ENCODE measurements at regions not wholly inside any gene's neighbourhood (a gene's known extent, or its start where the extent isn't known, plus 50 kb on each side); places are given as distances from the start of the nearest gene placed in this dataset.

DNA sequence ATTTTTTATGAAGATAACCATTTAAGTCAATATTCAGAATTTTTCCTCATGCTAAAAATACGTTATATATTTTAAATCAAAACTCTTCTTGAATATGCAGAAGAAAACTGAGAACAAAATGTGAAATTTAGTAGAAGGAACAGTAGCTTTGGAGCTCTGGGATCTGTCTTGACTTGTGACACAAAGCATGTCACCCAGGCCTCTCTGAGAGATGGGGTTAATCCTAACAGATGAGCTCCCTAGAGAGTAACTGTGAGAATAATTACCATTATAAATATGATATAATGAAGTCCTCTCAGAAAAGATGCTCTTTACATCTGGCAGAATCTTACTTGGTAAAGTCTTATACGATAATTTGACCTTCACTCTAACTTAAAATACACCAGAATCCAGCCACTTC lies 272.0 kb downstream of the PTPRC start:
- Histone ChIP-seq H3K36me3 (no peaks in the 10 kb centered on the region), H3K27me3 (no peaks in the 10 kb centered on the region), H3K9me3 (no peaks in the 10 kb centered on the region), H3K4me3 (no peak overlapping the region), H3K27ac (no peak overlapping the region), H3K4me1 (no peaks in the 10 kb centered on the region)
- TF ChIP-seq CTCF (IDR thresholded peaks at IDR 0.05): no peak
- intact Hi-C loops (cut with DNase I): no loop called here
- no peak for DNase-seq (ENCODE audit: low spot score in 2 of 2)

DNA sequence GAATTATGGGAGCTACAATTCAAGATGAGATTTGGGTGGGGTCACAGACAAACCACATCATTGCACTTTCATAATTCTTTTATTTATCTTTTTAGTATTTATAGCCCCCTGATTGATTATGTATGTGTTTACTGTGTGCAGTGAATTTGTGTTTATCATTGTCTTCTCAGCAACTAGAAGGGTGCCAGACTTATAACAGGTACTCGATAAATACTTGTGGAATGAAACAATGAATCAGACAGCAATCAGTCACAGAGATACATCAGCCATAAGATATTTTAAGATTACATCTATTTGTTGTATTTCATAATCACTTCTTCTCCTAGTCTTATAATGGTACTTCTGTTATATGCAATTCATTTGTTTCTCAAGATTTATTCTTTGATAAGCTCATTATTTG lies 273.2 kb downstream of the PTPRC start:
- no peaks in the 10 kb centered on the region for H3K9me3 ChIP-seq
- H3K27me3 ChIP-seq: no peaks in the 10 kb centered on the region
- H3K27ac ChIP-seq: no peak overlapping the region
- H3K4me1 ChIP-seq: no peaks in the 10 kb centered on the region
- TF ChIP-seq CTCF (IDR thresholded peaks at IDR 0.05): no peak
- intact Hi-C loops (cut with DNase I): no loop called here
- H3K36me3 ChIP-seq: no peaks in the 10 kb centered on the region
- H3K4me3 ChIP-seq: no peak overlapping the region
- no peak for DNase-seq (ENCODE audit: low spot score in 2 of 2)

- intact Hi-C loops (cut with DNase I): no loop called here
- TF ChIP-seq CTCF (IDR thresholded peaks at IDR 0.05): no peak
Measured at GRCh38 chr1:198913667-198914066, 274.8 kb downstream of the PTPRC start.

DNA sequence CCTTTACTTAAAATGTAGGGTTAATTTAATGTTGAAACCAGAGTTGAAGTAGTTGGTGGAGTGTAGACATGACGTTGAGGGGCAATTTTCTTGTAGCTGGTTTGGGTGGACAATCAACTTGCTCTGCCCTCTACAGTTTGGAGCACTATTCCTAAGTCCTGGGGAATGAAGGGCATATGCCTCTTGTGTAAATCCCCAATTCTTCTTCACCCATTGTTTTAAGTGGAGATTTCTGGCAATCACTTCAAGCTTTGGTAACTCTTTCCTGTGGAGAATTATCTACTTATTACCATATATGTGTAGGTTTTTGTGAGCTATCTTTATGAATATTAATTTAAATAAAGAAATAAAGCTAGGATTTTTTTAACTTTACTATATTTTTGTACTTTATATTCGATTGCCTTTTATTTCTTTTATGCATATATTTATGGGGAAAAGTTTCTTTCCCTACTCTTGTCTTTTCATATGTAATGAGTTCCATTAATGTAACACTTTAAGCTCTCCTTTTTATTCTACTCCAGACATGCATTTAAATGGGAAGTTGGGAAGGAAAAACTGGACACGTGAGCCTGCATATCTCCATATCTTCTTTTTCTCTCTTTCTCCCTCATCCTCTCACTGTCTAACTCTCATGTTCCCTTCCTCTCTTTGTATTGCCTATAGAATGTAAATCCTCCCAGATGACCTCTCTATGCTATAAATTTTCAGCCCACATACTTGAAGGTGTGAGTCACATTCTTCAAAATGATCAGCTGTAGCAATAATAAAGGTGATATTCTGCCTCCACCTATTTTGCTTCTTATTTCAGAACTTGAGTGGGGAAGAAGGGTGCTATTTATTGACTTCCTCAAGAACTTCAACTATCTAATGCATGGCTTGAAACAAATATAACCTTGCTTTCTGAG lies 276.7 kb downstream of the PTPRC start:
- Histone ChIP-seq H3K27ac (no peak overlapping the region), H3K4me3 (no peak overlapping the region), H3K27me3 (no peaks in the 10 kb centered on the region), H3K36me3 (no peaks in the 10 kb centered on the region), H3K9me3 (no peaks in the 10 kb centered on the region), H3K4me1 (no peaks in the 10 kb centered on the region)
- no peak for DNase-seq (ENCODE audit: low spot score in 2 of 2)
- TF ChIP-seq CTCF (IDR thresholded peaks at IDR 0.05): no peak
- intact Hi-C loops (cut with DNase I): no loop called here

More at GRCh38 chr1:198913667-198914066, 274.8 kb downstream of the PTPRC start:
- H3K27ac ChIP-seq: no peak overlapping the region
- H3K4me1 ChIP-seq: no peaks in the 10 kb centered on the region
- H3K36me3 ChIP-seq: no peaks in the 10 kb centered on the region
- no peak for DNase-seq (ENCODE audit: low spot score in 2 of 2)
- H3K9me3 ChIP-seq: no peaks in the 10 kb centered on the region
- H3K27me3 ChIP-seq: no peaks in the 10 kb centered on the region
- no peak overlapping the region for H3K4me3 ChIP-seq

DNA sequence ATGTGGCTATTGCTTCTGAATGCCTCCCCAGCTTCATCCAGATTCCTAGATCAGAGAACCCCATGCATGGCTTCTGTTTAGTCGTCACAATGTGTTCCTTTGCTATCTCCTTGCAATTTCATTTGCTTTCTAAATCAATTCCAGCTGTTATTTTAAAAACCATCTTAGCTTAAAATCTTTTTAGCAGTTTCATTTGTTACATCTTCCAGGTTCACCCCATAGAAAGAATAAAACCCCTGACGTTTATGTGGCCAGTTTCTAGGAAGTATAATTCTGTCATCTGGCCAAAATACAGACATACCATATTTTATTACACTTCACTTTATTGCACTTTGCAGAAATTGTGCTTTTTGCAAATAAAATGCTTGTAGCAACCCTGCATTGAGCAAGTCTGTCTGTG lies 278.4 kb downstream of the PTPRC start:
- no peak overlapping the region for H3K4me3 ChIP-seq
- no peaks in the 10 kb centered on the region for H3K4me1 ChIP-seq
- intact Hi-C loops (cut with DNase I): no loop called here
- TF ChIP-seq CTCF (IDR thresholded peaks at IDR 0.05): no peak
- no peak overlapping the region for H3K27ac ChIP-seq
- no peaks in the 10 kb centered on the region for H3K9me3 ChIP-seq
- no peaks in the 10 kb centered on the region for H3K36me3 ChIP-seq
- no peak for DNase-seq (ENCODE audit: low spot score in 2 of 2)
- no peaks in the 10 kb centered on the region for H3K27me3 ChIP-seq

All from ascending aorta (tissue), 2 donors.